B cell (primary cell): ENCODE measurements at regions not wholly inside any gene's neighbourhood (a gene's known extent, or its start where the extent isn't known, plus 50 kb on each side); places are given as distances from the start of the nearest gene placed in this dataset.
"Not testable (repeated sequence)": the region's sequence is repeated elsewhere in the genome, so short reads cannot be mapped to it uniquely, and the experiment has no call there.

Experiments
- ATAC-seq: fragments of 200-7000 bp; cut with Tn5 transposase; one replicate; pipeline ENCODE4 v1.10.0; 2021; ENCODE audit warnings: low read depth, mild to moderate bottlenecking, moderate number of reproducible peaks, moderate library complexity
- CTCF ChIA-PET: fragments of 350-600 bp; sonication (Branson Sonifier 250); formaldehyde crosslinking; loops from one replicate; lab custom pipeline; 2021; ENCODE audit warnings: antibody characterized with exemption, inconsistent platforms; lab: Charles Lee
- POLR2A ChIA-PET: fragments of 350-600 bp; sonication (Branson Sonifier 250); formaldehyde crosslinking; loops from one replicate; lab custom pipeline; 2021; ENCODE audit warnings: antibody characterized with exemption; lab: Charles Lee
- DNase-seq: peaks from one replicate; pipeline ENCODE4 v3.0.0; 2013
- H2AFZ ChIP-seq: 2 replicates; pipeline ENCODE4 v1.6.1; 2012; ENCODE audit warnings: mild to moderate bottlenecking, low read depth, low read length; ENCODE audit not compliant: insufficient read depth, poor library complexity, severe bottlenecking
- H3K27ac ChIP-seq, 2 donors: 1 replicate in 1 of 2; 2 replicates in 1 of 2; pipeline ENCODE4 v1.5.1; 2012 to 2013; ENCODE audit warnings: low read length in 2 of 2, mild to moderate bottlenecking in 2 of 2, moderate library complexity in 1 of 2
- H3K27me3 ChIP-seq, 4 experiments: fragments of 200-600 bp in 1 of 4; sonication (generic) in 1 of 4; replicated peaks in 1 of 4; 1 replicate in 2 of 4; 2 replicates in 2 of 4; pipeline versions ENCODE4 v1.6.1 to v1.7.0; 2013 to 2016; ENCODE audit warnings: low read length in 3 of 4, mild to moderate bottlenecking in 2 of 4, mixed read lengths in 1 of 4, moderate library complexity in 1 of 4; ENCODE audit not compliant: insufficient read depth in 4 of 4, control insufficient read depth in 3 of 4; ENCODE audit errors: control extremely low read depth in 1 of 4
- H3K36me3 ChIP-seq, 2 experiments: replicated peaks in 1 of 2; 1 replicate in 1 of 2; 2 replicates in 1 of 2; pipeline versions ENCODE4 v1.6.1 to v1.7.1; 2013; ENCODE audit warnings: low read length in 1 of 2; ENCODE audit not compliant: insufficient read depth in 2 of 2, control insufficient read depth in 1 of 2; ENCODE audit errors: control extremely low read depth in 1 of 2, extremely low read depth in 1 of 2
- H3K4me1 ChIP-seq, 2 donors: fragments of 200-600 bp in 1 of 2; sonication (generic) in 1 of 2; 1 replicate in 1 of 2; 2 replicates in 1 of 2; pipeline versions ENCODE4 v1.5.1 to v1.6.1; 2013 to 2017; ENCODE audit warnings: low read length in 2 of 2; ENCODE audit not compliant: control insufficient read depth in 2 of 2, insufficient read depth in 2 of 2
- H3K4me2 ChIP-seq: replicated peaks from 2 replicates; pipeline ENCODE3; 2012; ENCODE audit warnings: mild to moderate bottlenecking, low read depth, low read length; ENCODE audit not compliant: poor library complexity, severe bottlenecking
- H3K4me3 ChIP-seq, 5 experiments: fragments of 200-600 bp in 1 of 5; sonication (generic) in 1 of 5; 1 replicate in 3 of 5; 2 replicates in 2 of 5; pipeline versions ENCODE4 v1.5.1 to v1.7.0; 2011 to 2016; ENCODE audit warnings: low read length in 4 of 5, mild to moderate bottlenecking in 4 of 5, low read depth in 2 of 5, control low read depth in 1 of 5, moderate library complexity in 1 of 5; ENCODE audit not compliant: insufficient read depth in 1 of 5; ENCODE audit errors: control extremely low read depth in 1 of 5, extremely low read depth in 1 of 5
- H3K79me2 ChIP-seq: fragments of 200-600 bp; sonication (generic); one replicate; pipeline ENCODE4 v1.6.0; 2016; ENCODE audit warnings: low read length; ENCODE audit not compliant: control insufficient read depth, insufficient read depth
- H3K9ac ChIP-seq: fragments of 200-600 bp; sonication (generic); 2 replicates; pipeline ENCODE4 v1.6.1; 2017; ENCODE audit warnings: mild to moderate bottlenecking, low read length, moderate library complexity
- H3K9me3 ChIP-seq, 3 donors: one replicate each; pipeline versions ENCODE4 v1.6.1 to v1.7.1; 2013; ENCODE audit warnings: low read length in 2 of 3; ENCODE audit not compliant: control insufficient read depth in 2 of 3, insufficient read depth in 1 of 3; ENCODE audit errors: control extremely low read depth in 1 of 3
- H4K20me1 ChIP-seq: 2 replicates; pipeline ENCODE4 v1.6.0; 2012; ENCODE audit warnings: mild to moderate bottlenecking, low read length; ENCODE audit not compliant: insufficient read depth, control insufficient read depth, poor library complexity, severe bottlenecking
- H3K27ac Mint-ChIP-seq: one replicate; pipeline ENCODE4 v1.8.0; 2021; ENCODE audit warnings: mixed read lengths
- H3K27me3 Mint-ChIP-seq: one replicate; pipeline ENCODE4 v1.8.0; 2021; ENCODE audit warnings: mixed read lengths
- H3K4me1 Mint-ChIP-seq: one replicate; pipeline ENCODE4 v1.8.0; 2021; ENCODE audit warnings: mixed read lengths
- H3K4me3 Mint-ChIP-seq: one replicate; pipeline ENCODE4 v1.8.0; 2021; ENCODE audit warnings: mixed read lengths
- H3K9me3 Mint-ChIP-seq: one replicate; pipeline ENCODE4 v1.8.0; 2022; ENCODE audit warnings: mixed read lengths; ENCODE audit not compliant: insufficient read depth
- WGBS: methylation state at CpG from one replicate; pipeline ENCODE4 v1.1.5; 2013; ENCODE audit warnings: missing lambda C conversion rate; ENCODE audit not compliant: insufficient coverage; 5-methylcytosine and 5-hydroxymethylcytosine counted together
- intact Hi-C: fragments of 100-400 bp; cut with micrococcal nuclease; formaldehyde crosslinking; loops from one replicate; pipeline ENCODE4 v1.10.0; 2022

GRCh38 chr2:91775193-91775592, 3083.7 kb downstream of the RPIA start:
- H3K4me1 Mint-ChIP-seq, H3K27me3 ChIP-seq, H3K9ac ChIP-seq, DNase-seq, H3K4me1 ChIP-seq, H3K9me3 ChIP-seq, H3K4me3 Mint-ChIP-seq, H3K79me2 ChIP-seq, ATAC-seq, H4K20me1 ChIP-seq, H3K4me2 ChIP-seq, intact Hi-C loops, H3K4me3 ChIP-seq, H2AFZ ChIP-seq, H3K36me3 ChIP-seq, H3K27ac Mint-ChIP-seq, H3K27ac ChIP-seq, CTCF ChIA-PET, H3K9me3 Mint-ChIP-seq, POLR2A ChIA-PET, H3K27me3 Mint-ChIP-seq: not testable (repeated sequence)
- 66% methylated on average over 3 of the region's 4 CpGs for WGBS

- ATAC-seq, H4K20me1 ChIP-seq, CTCF ChIA-PET, H2AFZ ChIP-seq, H3K79me2 ChIP-seq, H3K36me3 ChIP-seq, H3K4me1 ChIP-seq, H3K9me3 ChIP-seq, H3K9me3 Mint-ChIP-seq, H3K4me3 Mint-ChIP-seq, H3K27me3 Mint-ChIP-seq, DNase-seq, H3K9ac ChIP-seq, intact Hi-C loops, H3K4me1 Mint-ChIP-seq, H3K4me3 ChIP-seq, POLR2A ChIA-PET, H3K27me3 ChIP-seq, H3K27ac ChIP-seq, H3K4me2 ChIP-seq, H3K27ac Mint-ChIP-seq: not testable (repeated sequence)
- WGBS, result 94% methylated on average over 6 of the region's 14 CpGs
Observed at GRCh38 chr2:91780324-91780723, 3088.9 kb downstream of the RPIA start.

GRCh38 chr2:91809391-91809790, 3061.8 kb upstream of the TEKT4 start:
- H3K4me3 Mint-ChIP-seq, intact Hi-C loops, H3K4me2 ChIP-seq, H3K27me3 ChIP-seq, H3K4me3 ChIP-seq, H3K9me3 Mint-ChIP-seq, H3K9me3 ChIP-seq, H3K36me3 ChIP-seq, H3K9ac ChIP-seq, H3K4me1 ChIP-seq, H3K4me1 Mint-ChIP-seq, H4K20me1 ChIP-seq, H3K27ac Mint-ChIP-seq, H3K27ac ChIP-seq, H3K27me3 Mint-ChIP-seq, H3K79me2 ChIP-seq, ATAC-seq, CTCF ChIA-PET, POLR2A ChIA-PET, H2AFZ ChIP-seq, DNase-seq: not testable (repeated sequence)
- WGBS, result 0% methylated on average over 1 of the region's 60 CpGs
